Brain microvascular endothelial cell (primary cell): ENCODE measurements at regions not wholly inside any gene's neighbourhood (a gene's known extent, or its start where the extent isn't known, plus 50 kb on each side); places are given as distances from the start of the nearest gene placed in this dataset.

Experiments
- DNase-seq: peaks from one replicate; pipeline ENCODE4 v3.0.0-alpha.2; 2020
- H3K27ac ChIP-seq: fragments of 250-450 bp; sonication (Bioruptor Pico); 2 replicates; pipeline ENCODE4 v1.5.1; 2020; ENCODE audit warnings: mild to moderate bottlenecking, moderate library complexity
- H3K27me3 ChIP-seq: fragments of 250-450 bp; sonication (Bioruptor Pico); replicated peaks from 2 replicates; pipeline ENCODE4 v1.5.1; 2020; ENCODE audit warnings: mild to moderate bottlenecking
- H3K36me3 ChIP-seq: fragments of 250-450 bp; sonication (Bioruptor Pico); replicated peaks from 2 replicates; pipeline ENCODE4 v1.5.1; 2020; ENCODE audit warnings: mild to moderate bottlenecking
- H3K4me3 ChIP-seq: 2 replicates; pipeline ENCODE4 v1.5.1; 2011; ENCODE audit warnings: low read depth, mild to moderate bottlenecking, control low read depth, low read length, moderate library complexity
- CTCF ChIP-seq: IDR thresholded peaks from 2 replicates; pipeline ENCODE4 v1.5.1; 2011; ENCODE audit warnings: low read depth, mild to moderate bottlenecking, moderate library complexity, low read length, control low read depth, inconsistent platforms; ENCODE audit errors: missing control alignments
- in situ Hi-C: cut with HindIII; loops from 2 replicates; pipeline ENCODE4 v1.10.0; 2017; ENCODE audit warnings: low sequenced_read_pairs, low pct_ligation_motif_present

GRCh38 chr21:38885909-38886308, 80.2 kb downstream of the ETS2 start:
- H3K27ac ChIP-seq, result no peak overlapping the region
- no peak for DNase-seq
- in situ Hi-C loops, result no loop called here

GRCh38 chr21:38884440-38884839, 78.7 kb downstream of the ETS2 start:
- in situ Hi-C loops, result no loop called here
- Histone ChIP-seq H3K36me3 (no peaks in the 10 kb centered on the region), H3K27ac (no peak overlapping the region), H3K27me3 (no peaks in the 10 kb centered on the region), H3K4me3 (no peak overlapping the region)
- no peak for DNase-seq
- no peak for TF ChIP-seq CTCF

More at GRCh38 chr21:38885909-38886308, 80.2 kb downstream of the ETS2 start:
- no peak for TF ChIP-seq CTCF
- Histone ChIP-seq H3K27me3 (no peaks in the 10 kb centered on the region), H3K36me3 (no peaks in the 10 kb centered on the region), H3K4me3 (no peak overlapping the region)

GRCh38 chr21:38883142-38883541, 77.4 kb downstream of the ETS2 start:
- H3K27ac ChIP-seq, result no peak overlapping the region
- TF ChIP-seq CTCF, result no peak
- in situ Hi-C loops, result no loop called here
- no peak overlapping the region for H3K4me3 ChIP-seq
- H3K36me3 ChIP-seq, result no peaks in the 10 kb centered on the region
- no peak for DNase-seq
- no peaks in the 10 kb centered on the region for H3K27me3 ChIP-seq

GRCh38 chr21:38881131-38881530, 75.4 kb downstream of the ETS2 start:
- DNase-seq, result no peak
- Histone ChIP-seq H3K4me3 (no peak overlapping the region), H3K27ac (no peak overlapping the region), H3K36me3 (no peaks in the 10 kb centered on the region), H3K27me3 (no peaks in the 10 kb centered on the region)
- no peak for TF ChIP-seq CTCF
- in situ Hi-C loops, result no loop called here

- no peaks in the 10 kb centered on the region for H3K27me3 ChIP-seq
- no peak for TF ChIP-seq CTCF
- in situ Hi-C loops, result no loop called here
- no peak overlapping the region for H3K27ac ChIP-seq
- H3K4me3 ChIP-seq, result no peak overlapping the region
- no peak for DNase-seq
- no peaks in the 10 kb centered on the region for H3K36me3 ChIP-seq
Measured at GRCh38 chr21:38880577-38880966, 74.8 kb downstream of the ETS2 start.

- H3K27me3 ChIP-seq, result no peaks in the 10 kb centered on the region
- no peaks in the 10 kb centered on the region for H3K36me3 ChIP-seq
- in situ Hi-C loops, result no loop called here
- H3K27ac ChIP-seq, result no peak overlapping the region
- no peak overlapping the region for H3K4me3 ChIP-seq
- TF ChIP-seq CTCF, result no peak
- no peak for DNase-seq
Measured at GRCh38 chr21:38879912-38880576, 74.3 kb downstream of the ETS2 start.
